ENCODE measurements at regions not wholly inside any gene's neighbourhood (a gene's known extent, or its start where the extent isn't known, plus 50 kb on each side); places are given as distances from the start of the nearest gene placed in this dataset.
"Not testable (repeated sequence)": the region's sequence is repeated elsewhere in the genome, so short reads cannot be mapped to it uniquely, and the experiment has no call there.

- H3K4me3 Mint-ChIP-seq = no peak overlapping the region
- no peaks in the 10 kb centered on the region for H3K4me1 Mint-ChIP-seq (ENCODE audit: low read depth)
- peaks cover 40% of the 10 kb centered on the region for H3K27me3 Mint-ChIP-seq (ENCODE audit: low read depth)
- no peak for ATAC-seq (replicated peaks in 1 of 2)
- no peak for DNase-seq
- no peaks in the 10 kb centered on the region for H3K36me3 Mint-ChIP-seq (ENCODE audit: insufficient read depth in 2 of 2)
- H3K27ac Mint-ChIP-seq = no peak overlapping the region
- H3K9me3 Mint-ChIP-seq = no peaks in the 10 kb centered on the region
Observed at GRCh38 chr11:13174090-13174489, 103.5 kb upstream of the BMAL1 start.

- DNase-seq (peak in 1 of 2 donors; percentile 14), ATAC-seq (replicated peaks in 1 of 2) (peak; percentile 58 to 78)
- Mint-ChIP-seq H3K27me3 (ENCODE audit: low read depth) (peaks cover 22% of the 10 kb centered on the region), H3K4me1 (ENCODE audit: low read depth) (peaks cover 11% of the 10 kb centered on the region), H3K27ac (peak overlapping the region; percentile 14), H3K9me3 (peaks cover 0 to 4% of the 10 kb centered on the region in 2 donors), H3K4me3 (peak overlapping the region; percentile 23 to 80), H3K36me3 (ENCODE audit: insufficient read depth in 2 of 2) (peaks cover 3 to 5% of the 10 kb centered on the region in 2 donors)
Observed at GRCh38 chr11:13183094-13183825, 94.3 kb upstream of the BMAL1 start.

- Mint-ChIP-seq H3K4me3 (peak overlapping the region in 1 of 2 donors; percentile 80), H3K27ac (no peak overlapping the region)
- ATAC-seq (replicated peaks in 1 of 2) = peak; percentile 11 to 22
Observed at GRCh38 chr11:13183826-13184196, 93.8 kb upstream of the BMAL1 start.

GRCh38 chr11:13184295-13184794 lies 93.2 kb upstream of the BMAL1 start:
- H3K27ac Mint-ChIP-seq = no peak overlapping the region
- DNase-seq (no peak), ATAC-seq (replicated peaks in 1 of 2) (peak; percentile 56 to 62)
- peaks cover 22% of the 10 kb centered on the region for H3K27me3 Mint-ChIP-seq (ENCODE audit: low read depth)
- H3K9me3 Mint-ChIP-seq = peaks cover 3 to 6% of the 10 kb centered on the region in 2 donors
- peaks cover 8% of the 10 kb centered on the region in 2 donors for H3K36me3 Mint-ChIP-seq (ENCODE audit: insufficient read depth in 2 of 2)
- H3K4me1 Mint-ChIP-seq (ENCODE audit: low read depth) = peaks cover 11% of the 10 kb centered on the region
- no peak overlapping the region for H3K4me3 Mint-ChIP-seq

More at GRCh38 chr11:13183826-13184196, 93.8 kb upstream of the BMAL1 start:
- H3K4me1 Mint-ChIP-seq (ENCODE audit: low read depth) = peaks cover 11% of the 10 kb centered on the region
- peaks cover 22% of the 10 kb centered on the region for H3K27me3 Mint-ChIP-seq (ENCODE audit: low read depth)
- peaks cover 8% of the 10 kb centered on the region in 2 donors for H3K36me3 Mint-ChIP-seq (ENCODE audit: insufficient read depth in 2 of 2)
- no peak for DNase-seq
- H3K9me3 Mint-ChIP-seq = peaks cover 3 to 6% of the 10 kb centered on the region in 2 donors

- peaks cover 6% of the 10 kb centered on the region for H3K27me3 Mint-ChIP-seq (ENCODE audit: low read depth)
- H3K9me3 Mint-ChIP-seq = peaks cover 5 to 9% of the 10 kb centered on the region in 2 donors
- H3K27ac Mint-ChIP-seq = no peak overlapping the region
- peaks cover 9% of the 10 kb centered on the region for H3K4me1 Mint-ChIP-seq (ENCODE audit: low read depth)
- DNase-seq = no peak
- H3K4me3 Mint-ChIP-seq = no peak overlapping the region
- ATAC-seq (replicated peaks in 1 of 2) = no peak
- H3K36me3 Mint-ChIP-seq (ENCODE audit: insufficient read depth in 2 of 2) = peaks cover 8% of the 10 kb centered on the region in 2 donors
Observed at GRCh38 chr11:13188179-13188578, 89.4 kb upstream of the BMAL1 start.

- Mint-ChIP-seq H3K36me3 (ENCODE audit: insufficient read depth in 2 of 2) (peaks cover 8% of the 10 kb centered on the region in 2 donors), H3K27me3 (ENCODE audit: low read depth) (peaks cover 6% of the 10 kb centered on the region), H3K4me1 (ENCODE audit: low read depth) (no peaks in the 10 kb centered on the region), H3K4me3 (no peak overlapping the region), H3K9me3 (peaks cover 5 to 9% of the 10 kb centered on the region in 2 donors), H3K27ac (no peak overlapping the region)
- no peak for DNase-seq
- ATAC-seq (replicated peaks in 1 of 2) = no peak
Observed at GRCh38 chr11:13189561-13190426, 87.8 kb upstream of the BMAL1 start.

GRCh38 chr11:13193613-13194012 lies 84.0 kb upstream of the BMAL1 start:
- no peak overlapping the region for H3K4me3 Mint-ChIP-seq
- H3K9me3 Mint-ChIP-seq = peaks cover 10 to 13% of the 10 kb centered on the region in 2 donors

GRCh38 chr11:13197374-13197773 lies 80.2 kb upstream of the BMAL1 start:
- H3K4me3 Mint-ChIP-seq = not testable (repeated sequence)
- H3K36me3 Mint-ChIP-seq (ENCODE audit: insufficient read depth in 2 of 2) = peaks cover 14 to 15% of the 10 kb centered on the region in 2 donors

More at GRCh38 chr11:13193613-13194012, 84.0 kb upstream of the BMAL1 start:
- peaks cover 12 to 14% of the 10 kb centered on the region in 2 donors for H3K36me3 Mint-ChIP-seq (ENCODE audit: insufficient read depth in 2 of 2)
- H3K27me3 Mint-ChIP-seq (ENCODE audit: low read depth) = peaks cover 21% of the 10 kb centered on the region
- H3K27ac Mint-ChIP-seq = no peak overlapping the region
- no peaks in the 10 kb centered on the region for H3K4me1 Mint-ChIP-seq (ENCODE audit: low read depth)
- ATAC-seq (replicated peaks in 1 of 2) (no peak), DNase-seq (no peak)

GRCh38 chr11:13205486-13205885 lies 72.1 kb upstream of the BMAL1 start:
- H3K4me3 Mint-ChIP-seq = no peak overlapping the region
- DNase-seq = no peak
- H3K27ac Mint-ChIP-seq = no peak overlapping the region
- peaks cover 41% of the 10 kb centered on the region for H3K4me1 Mint-ChIP-seq (ENCODE audit: low read depth)
- no peak for ATAC-seq (replicated peaks in 1 of 2)
- peaks cover 13% of the 10 kb centered on the region for H3K27me3 Mint-ChIP-seq (ENCODE audit: low read depth)
- H3K36me3 Mint-ChIP-seq (ENCODE audit: insufficient read depth in 2 of 2) = no peaks in the 10 kb centered on the region
- H3K9me3 Mint-ChIP-seq = no peaks in the 10 kb centered on the region

More at GRCh38 chr11:13197374-13197773, 80.2 kb upstream of the BMAL1 start:
- not testable (repeated sequence) for H3K4me1 Mint-ChIP-seq (ENCODE audit: low read depth); H3K9me3 Mint-ChIP-seq; DNase-seq; H3K27ac Mint-ChIP-seq; ATAC-seq (replicated peaks in 1 of 2)
- H3K27me3 Mint-ChIP-seq (ENCODE audit: low read depth) = peaks cover 23% of the 10 kb centered on the region

- H3K4me1 Mint-ChIP-seq (ENCODE audit: low read depth) = peaks cover 41% of the 10 kb centered on the region
- H3K36me3 Mint-ChIP-seq (ENCODE audit: insufficient read depth in 2 of 2) = no peaks in the 10 kb centered on the region
- no peak overlapping the region for H3K27ac Mint-ChIP-seq
- peak overlapping the region; percentile 37 to 47 for H3K4me3 Mint-ChIP-seq
- no peaks in the 10 kb centered on the region for H3K9me3 Mint-ChIP-seq
- ATAC-seq (replicated peaks in 1 of 2) (peak; percentile 72 to 75), DNase-seq (no peak)
- H3K27me3 Mint-ChIP-seq (ENCODE audit: low read depth) = peaks cover 13% of the 10 kb centered on the region
Observed at GRCh38 chr11:13206086-13206640, 71.4 kb upstream of the BMAL1 start.

GRCh38 chr11:13207270-13207664 lies 70.3 kb upstream of the BMAL1 start:
- Mint-ChIP-seq H3K4me1 (ENCODE audit: low read depth) (peaks cover 41% of the 10 kb centered on the region), H3K9me3 (no peaks in the 10 kb centered on the region), H3K36me3 (ENCODE audit: insufficient read depth in 2 of 2) (no peaks in the 10 kb centered on the region), H3K27me3 (ENCODE audit: low read depth) (peaks cover 13% of the 10 kb centered on the region), H3K4me3 (peak overlapping the region; percentile 86 to 90), H3K27ac (peak overlapping the region; percentile 52)
- DNase-seq = no peak
- no peak for ATAC-seq (replicated peaks in 1 of 2)

- Mint-ChIP-seq H3K36me3 (ENCODE audit: insufficient read depth in 2 of 2) (no peaks in the 10 kb centered on the region), H3K4me1 (ENCODE audit: low read depth) (peaks cover 41% of the 10 kb centered on the region), H3K27me3 (ENCODE audit: low read depth) (peaks cover 13% of the 10 kb centered on the region), H3K9me3 (no peaks in the 10 kb centered on the region), H3K4me3 (peak overlapping the region; percentile 86 to 90), H3K27ac (peak overlapping the region; percentile 86)
- ATAC-seq (replicated peaks in 1 of 2) = peak; percentile 87 to 88
- peak; percentile 28 to 38 for DNase-seq
Observed at GRCh38 chr11:13207665-13208594, 69.7 kb upstream of the BMAL1 start.
